SK-N-SH (cell line): ENCODE measurements at regions not wholly inside any gene's neighbourhood (a gene's known extent, or its start where the extent isn't known, plus 50 kb on each side); places are given as distances from the start of the nearest gene placed in this dataset.

Source experiments
- CTCF ChIA-PET: fragments of 300-600, 350-600 bp; formaldehyde crosslinking; extraction: SDS; loops from one replicate; lab custom pipeline; 2021; lab: Yijun Ruan, JAX
- POLR2A ChIA-PET: fragments of 350-600 bp; sonication (Branson Sonifier 250); formaldehyde crosslinking; extraction: SDS; loops from one replicate; lab custom pipeline; 2020; ENCODE audit warnings: antibody characterized with exemption, inconsistent platforms; lab: Yijun Ruan, JAX
- DNase-seq: peaks from one replicate; pipeline ENCODE4 v3.0.0; 2012
- H2AFZ ChIP-seq: fragments of 200-600 bp; sonication (generic); 2 replicates; pipeline ENCODE4 v1.8.1; 2016; ENCODE audit warnings: antibody characterized with exemption, mild to moderate bottlenecking, low read depth
- H3F3A ChIP-seq: fragments of 200-600 bp; sonication (generic); replicated peaks from 2 replicates; pipeline ENCODE3; 2016; ENCODE audit warnings: antibody characterized with exemption, mild to moderate bottlenecking; ENCODE audit not compliant: insufficient read depth
- H3K27ac ChIP-seq, 2 experiments: fragments of 200-500 bp in 1 of 2; fragments of 200-600 bp in 1 of 2; sonication (Bioruptor generic) in 1 of 2; sonication (generic), shearing (Covaris generic) in 1 of 2; 2 replicates each; pipeline versions ENCODE4 v1.5.1 to v1.6.1; 2014 to 2016; ENCODE audit warnings: low read depth in 2 of 2, inconsistent platforms in 1 of 2, low read length in 1 of 2, mild to moderate bottlenecking in 1 of 2, mixed read lengths in 1 of 2
- H3K27me3 ChIP-seq: fragments of 200-600 bp; sonication (generic), shearing (Covaris generic); 2 replicates; pipeline ENCODE4 v1.6.1; 2016; ENCODE audit warnings: mixed run types; ENCODE audit not compliant: insufficient read depth
- H3K36me3 ChIP-seq, 2 experiments: fragments of 200-500 bp in 1 of 2; fragments of 200-600 bp in 1 of 2; sonication (Bioruptor generic) in 1 of 2; sonication (generic) in 1 of 2; replicated peaks in 1 of 2; 2 replicates each; pipeline versions ENCODE3 to v1.5.1; 2014 to 2016; ENCODE audit warnings: low read length in 1 of 2, mild to moderate bottlenecking in 1 of 2; ENCODE audit not compliant: insufficient read depth in 2 of 2, control insufficient read depth in 1 of 2
- H3K4me1 ChIP-seq, 2 experiments: fragments of 200-500 bp in 1 of 2; fragments of 200-600 bp in 1 of 2; sonication (Bioruptor generic) in 1 of 2; sonication (generic), shearing (Covaris generic) in 1 of 2; 2 replicates each; pipeline versions ENCODE4 v1.5.1 to v1.6.1; 2014 to 2016; ENCODE audit warnings: low read depth in 1 of 2, low read length in 1 of 2, mixed run types in 1 of 2; ENCODE audit not compliant: insufficient read depth in 2 of 2, control insufficient read depth in 1 of 2
- H3K4me2 ChIP-seq: fragments of 200-600 bp; sonication (generic), shearing (Covaris generic); 2 replicates; pipeline ENCODE4 v1.6.1; 2017; ENCODE audit warnings: mixed run types
- H3K4me3 ChIP-seq, 2 experiments: fragments of 200-500 bp in 1 of 2; fragments of 200-600 bp in 1 of 2; sonication (Bioruptor generic) in 1 of 2; sonication (generic), shearing (Covaris generic) in 1 of 2; 2 replicates each; pipeline versions ENCODE4 v1.5.1 to v1.8.1; 2014 to 2016; ENCODE audit warnings: low read depth in 2 of 2, inconsistent platforms in 1 of 2, low read length in 1 of 2, mild to moderate bottlenecking in 1 of 2, mixed read lengths in 1 of 2, moderate library complexity in 1 of 2
- H3K79me2 ChIP-seq: fragments of 200-600 bp; sonication (generic); 2 replicates; pipeline ENCODE4 v1.8.1; 2017; ENCODE audit warnings: mild to moderate bottlenecking; ENCODE audit not compliant: insufficient read depth
- H3K9ac ChIP-seq: fragments of 200-600 bp; sonication (generic); 2 replicates; pipeline ENCODE4 v1.6.1; 2017; ENCODE audit warnings: mixed run types
- H3K9me2 ChIP-seq: fragments of 200-600 bp; sonication (generic); 2 replicates; pipeline ENCODE4 v1.6.1; 2017; ENCODE audit warnings: mixed run types
- H3K9me3 ChIP-seq: fragments of 200-600 bp; sonication (generic); 2 replicates; pipeline ENCODE4 v1.6.1; 2017; ENCODE audit warnings: mixed run types, mild to moderate bottlenecking, moderate library complexity
- H4K20me1 ChIP-seq: fragments of 200-600 bp; sonication (generic); 2 replicates; pipeline ENCODE4 v1.6.1; 2017; ENCODE audit warnings: mild to moderate bottlenecking, mixed run types; ENCODE audit not compliant: insufficient read depth
- CTCF ChIP-seq: fragments of 200-600 bp; sonication (generic); IDR thresholded peaks from 2 replicates; pipeline ENCODE4 v1.6.1; 2017; ENCODE audit warnings: antibody characterized with exemption, mild to moderate bottlenecking, moderate library complexity
- ELF1 ChIP-seq: IDR thresholded peaks from 2 replicates; pipeline ENCODE4 v1.4.0; 2012
- EP300 ChIP-seq, 2 experiments: IDR thresholded peaks; 2 replicates each; pipeline versions ENCODE4 v1.4.0 to v1.6.1; 2012; ENCODE audit warnings: borderline replicate concordance in 1 of 2, low read depth in 1 of 2, low read length in 1 of 2
- EZH2phosphoT487 ChIP-seq: fragments of 200-600 bp; sonication (generic); IDR thresholded peaks from 2 replicates; pipeline ENCODE4 v1.6.1; 2017; ENCODE audit warnings: low read depth, mixed run types, mild to moderate bottlenecking, antibody characterized with exemption, moderate library complexity, borderline replicate concordance
- GABPA ChIP-seq: IDR thresholded peaks from 2 replicates; pipeline ENCODE4 v1.4.0; 2012; ENCODE audit warnings: low read depth, mild to moderate bottlenecking
- GATA2 ChIP-seq: sonication (generic); formaldehyde crosslinking; IDR thresholded peaks from 2 replicates; pipeline ENCODE4 v1.5.0; 2020; ENCODE audit warnings: mild to moderate bottlenecking, missing genetic modification reagents
- JUND ChIP-seq: IDR thresholded peaks from 2 replicates; pipeline ENCODE4 v1.4.0; 2012
- MAX ChIP-seq: IDR thresholded peaks from 2 replicates; pipeline ENCODE4 v1.4.0; 2012; ENCODE audit warnings: low read depth
- MEF2A ChIP-seq: IDR thresholded peaks from 2 replicates; pipeline ENCODE4 v1.4.0; 2012; ENCODE audit warnings: low read depth, borderline replicate concordance
- NRF1 ChIP-seq: IDR thresholded peaks from 2 replicates; pipeline ENCODE4 v1.6.1; 2012; ENCODE audit warnings: low read depth, mild to moderate bottlenecking, low read length
- RCOR1 ChIP-seq: fragments of 150-350 bp; IDR thresholded peaks from 2 replicates; pipeline ENCODE4 v1.6.1; 2017; ENCODE audit warnings: antibody characterized with exemption, low read length
- RXRA ChIP-seq: IDR thresholded peaks from 2 replicates; pipeline ENCODE4 v1.4.0; 2012; ENCODE audit warnings: low read depth, mild to moderate bottlenecking, borderline replicate concordance
- SIN3A ChIP-seq: IDR thresholded peaks from 2 replicates; pipeline ENCODE4 v1.6.1; 2012; ENCODE audit warnings: low read depth, mild to moderate bottlenecking, low read length, moderate library complexity, borderline replicate concordance
- SMC3 ChIP-seq: IDR thresholded peaks from 2 replicates; pipeline ENCODE4 v1.6.1; 2012; ENCODE audit warnings: low read depth, low read length, improper control_type of control experiment
- YY1 ChIP-seq: IDR thresholded peaks from 2 replicates; pipeline ENCODE4 v1.4.0; 2012; ENCODE audit warnings: low read depth, mild to moderate bottlenecking
- WGBS: methylation state at CpG from one replicate; pipeline ENCODE4 v1.1.6; 2017; ENCODE audit warnings: low lambda C conversion rate; 5-methylcytosine and 5-hydroxymethylcytosine counted together
- TF ChIP-seq, protein P1 (sequence below): IDR thresholded peaks from 2 replicates; pipeline ENCODE4 v1.4.0; 2012; ENCODE audit warnings: low read depth, borderline replicate concordance
- TF ChIP-seq, protein P2 (sequence below): fragments of 150-350 bp; IDR thresholded peaks from 2 replicates; pipeline ENCODE4 v1.6.1; 2016; ENCODE audit warnings: mild to moderate bottlenecking, low read depth, low read length
- TF ChIP-seq, protein P3 (sequence below): IDR thresholded peaks from 2 replicates; pipeline ENCODE4; 2012

DNA sequence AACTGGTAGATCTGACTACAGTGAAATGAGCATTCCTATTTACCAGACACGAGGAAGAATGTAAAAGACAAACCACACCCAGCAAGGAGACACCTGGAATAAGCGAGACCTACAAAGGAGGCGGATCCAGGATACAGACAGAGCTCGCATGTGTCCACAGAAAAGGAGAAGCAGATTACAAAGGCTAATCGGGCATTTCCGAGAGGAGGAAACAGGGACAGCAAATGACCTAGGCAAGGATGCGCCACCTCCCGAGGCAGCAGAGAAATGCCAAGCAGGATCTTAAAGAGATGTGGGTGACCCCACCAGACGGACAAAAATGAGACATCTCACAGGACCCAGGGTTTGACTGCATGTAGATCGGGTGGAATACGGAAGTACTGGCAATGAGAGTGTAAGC is 63.2 kb upstream of the IQSEC1 start:
- DNase-seq, result no peak
- no peaks in the 10 kb centered on the region for H3K36me3 ChIP-seq
- no peaks in the 10 kb centered on the region for H3F3A ChIP-seq
- H2AFZ ChIP-seq, result no peak overlapping the region
- H3K79me2 ChIP-seq, result no peaks in the 10 kb centered on the region
- H3K9me3 ChIP-seq, result no peaks in the 10 kb centered on the region
- WGBS, result 67% methylated on average over 11 of the region's 11 CpGs
- TF ChIP-seq RCOR1 (no peak), YY1 (no peak), EZH2phosphoT487 (no peak), RXRA (no peak), SMC3 (no peak), ELF1 (no peak), EP300 (IDR thresholded peaks at IDR 0.05; ENCODE audit: borderline replicate concordance in 1 of 2, low read depth in 1 of 2, low read length in 1 of 2) (no peak), NRF1 (no peak), GABPA (no peak), JUND (no peak)
- TF ChIP-seq, protein P1, sequence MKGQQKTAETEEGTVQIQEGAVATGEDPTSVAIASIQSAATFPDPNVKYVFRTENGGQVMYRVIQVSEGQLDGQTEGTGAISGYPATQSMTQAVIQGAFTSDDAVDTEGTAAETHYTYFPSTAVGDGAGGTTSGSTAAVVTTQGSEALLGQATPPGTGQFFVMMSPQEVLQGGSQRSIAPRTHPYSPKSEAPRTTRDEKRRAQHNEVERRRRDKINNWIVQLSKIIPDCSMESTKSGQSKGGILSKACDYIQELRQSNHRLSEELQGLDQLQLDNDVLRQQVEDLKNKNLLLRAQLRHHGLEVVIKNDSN, result no peak
- TF ChIP-seq, protein P2, sequence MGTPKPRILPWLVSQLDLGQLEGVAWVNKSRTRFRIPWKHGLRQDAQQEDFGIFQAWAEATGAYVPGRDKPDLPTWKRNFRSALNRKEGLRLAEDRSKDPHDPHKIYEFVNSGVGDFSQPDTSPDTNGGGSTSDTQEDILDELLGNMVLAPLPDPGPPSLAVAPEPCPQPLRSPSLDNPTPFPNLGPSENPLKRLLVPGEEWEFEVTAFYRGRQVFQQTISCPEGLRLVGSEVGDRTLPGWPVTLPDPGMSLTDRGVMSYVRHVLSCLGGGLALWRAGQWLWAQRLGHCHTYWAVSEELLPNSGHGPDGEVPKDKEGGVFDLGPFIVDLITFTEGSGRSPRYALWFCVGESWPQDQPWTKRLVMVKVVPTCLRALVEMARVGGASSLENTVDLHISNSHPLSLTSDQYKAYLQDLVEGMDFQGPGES, result no peak
- no peak overlapping the region for H3K4me3 ChIP-seq
- H3K27ac ChIP-seq, result no peak overlapping the region
- POLR2A ChIA-PET, result no interaction called here
- H3K27me3 ChIP-seq, result no peaks in the 10 kb centered on the region; the same call in 1 of the 2 replicates
- no peak overlapping the region for H3K9ac ChIP-seq
- no peaks in the 10 kb centered on the region for H3K9me2 ChIP-seq
- peaks cover 0 to 2% of the 10 kb centered on the region in 2 experiments; a peak in 1 of 4 replicates for H3K4me1 ChIP-seq
- no peaks in the 10 kb centered on the region for H4K20me1 ChIP-seq
- CTCF ChIA-PET, result interaction anchor here (0.6 kb wide), 1 partner anchor 19 kb away, joined by 3 read pairs; no protein-coding TSS in a partner anchor
- H3K4me2 ChIP-seq, result no peak overlapping the region

- ChIA-PET CTCF (interaction anchor here (0.6 kb wide), 1 partner anchor 20 kb away, joined by 3 read pairs; no protein-coding TSS in a partner anchor), POLR2A (no interaction called here)
- 55% methylated on average over 18 of the region's 19 CpGs for WGBS
- Histone ChIP-seq H3K27me3 (no peaks in the 10 kb centered on the region; the same call in 1 of the 2 replicates), H3K4me3 (no peak overlapping the region), H3K9me2 (no peaks in the 10 kb centered on the region), H3K79me2 (no peaks in the 10 kb centered on the region), H3K4me1 (peaks cover 0 to 2% of the 10 kb centered on the region in 2 experiments; a peak in 1 of 4 replicates), H3K36me3 (no peaks in the 10 kb centered on the region), H2AFZ (no peak overlapping the region), H4K20me1 (no peaks in the 10 kb centered on the region), H3K9ac (no peak overlapping the region), H3F3A (no peaks in the 10 kb centered on the region), H3K9me3 (no peaks in the 10 kb centered on the region), H3K27ac (no peak overlapping the region), H3K4me2 (no peak overlapping the region)
- DNase-seq, result no peak
- TF ChIP-seq, protein P2, result no peak
- TF ChIP-seq CTCF (no peak), MEF2A (no peak), SIN3A (no peak), GATA2 (CRISPR knock-in tag) (no peak), RCOR1 (no peak), GABPA (no peak), MAX (no peak), RXRA (no peak)
- TF ChIP-seq, protein P1, result no peak
- TF ChIP-seq, protein P3, sequence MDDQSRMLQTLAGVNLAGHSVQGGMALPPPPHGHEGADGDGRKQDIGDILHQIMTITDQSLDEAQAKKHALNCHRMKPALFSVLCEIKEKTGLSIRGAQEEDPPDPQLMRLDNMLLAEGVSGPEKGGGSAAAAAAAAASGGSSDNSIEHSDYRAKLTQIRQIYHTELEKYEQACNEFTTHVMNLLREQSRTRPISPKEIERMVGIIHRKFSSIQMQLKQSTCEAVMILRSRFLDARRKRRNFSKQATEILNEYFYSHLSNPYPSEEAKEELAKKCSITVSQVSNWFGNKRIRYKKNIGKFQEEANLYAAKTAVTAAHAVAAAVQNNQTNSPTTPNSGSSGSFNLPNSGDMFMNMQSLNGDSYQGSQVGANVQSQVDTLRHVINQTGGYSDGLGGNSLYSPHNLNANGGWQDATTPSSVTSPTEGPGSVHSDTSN, result no peak
Observed at GRCh38 chr3:13135811-13136321, 62.6 kb upstream of the IQSEC1 start.
